NCI-H1048 (cell line): ENCODE measurements at regions not wholly inside any gene's neighbourhood (a gene's known extent, or its start where the extent isn't known, plus 50 kb on each side); places are given as distances from the start of the nearest gene placed in this dataset.
"Not testable (repeated sequence)": the region's sequence is repeated elsewhere in the genome, so short reads cannot be mapped to it uniquely, and the experiment has no call there.

ENCODE experiments used
- DNase-seq: peaks from one replicate; lab custom pipeline; 2025; lab: John Stamatoyannopoulos, UW

- DNase-seq: no peak
These were observed 705.2 kb upstream of the IGFBP3 start for GRCh38 chr7:46626261-46626660.

GRCh38 chr7:46625032-46625431, 704.0 kb upstream of the IGFBP3 start:
- no peak for DNase-seq

- no peak for DNase-seq
These were observed 701.2 kb upstream of the IGFBP3 start for GRCh38 chr7:46622251-46622650.

- no peak for DNase-seq
These were observed 698.7 kb upstream of the IGFBP3 start for GRCh38 chr7:46619723-46620310.

GRCh38 chr7:46616636-46617035, 695.6 kb upstream of the IGFBP3 start:
- no peak for DNase-seq

GRCh38 chr7:46613551-46613950, 692.5 kb upstream of the IGFBP3 start:
- no peak for DNase-seq

- no peak for DNase-seq
These were observed 692.0 kb upstream of the IGFBP3 start for GRCh38 chr7:46613116-46613515.

GRCh38 chr7:46611508-46611907, 690.4 kb upstream of the IGFBP3 start:
- DNase-seq: no peak

GRCh38 chr7:46610746-46611145, 689.7 kb upstream of the IGFBP3 start:
- no peak for DNase-seq

GRCh38 chr7:46607176-46607575, 686.1 kb upstream of the IGFBP3 start:
- no peak for DNase-seq

- DNase-seq: no peak
These were observed 685.7 kb upstream of the IGFBP3 start for GRCh38 chr7:46606761-46607160.

GRCh38 chr7:46604241-46604661, 683.2 kb upstream of the IGFBP3 start:
- DNase-seq: no peak

- no peak for DNase-seq
These were observed 682.7 kb upstream of the IGFBP3 start for GRCh38 chr7:46603780-46604179.

GRCh38 chr7:46603296-46603752, 682.3 kb upstream of the IGFBP3 start:
- DNase-seq: no peak

GRCh38 chr7:46600340-46600739, 679.3 kb upstream of the IGFBP3 start:
- DNase-seq: no peak

GRCh38 chr7:46594831-46595230, 673.8 kb upstream of the IGFBP3 start:
- not testable (repeated sequence) for DNase-seq

- not testable (repeated sequence) for DNase-seq
These were observed 670.1 kb upstream of the IGFBP3 start for GRCh38 chr7:46590918-46591905.

- DNase-seq: no peak
These were observed 668.2 kb upstream of the IGFBP3 start for GRCh38 chr7:46589286-46589685.

GRCh38 chr7:46586406-46586805, 665.3 kb upstream of the IGFBP3 start:
- no peak for DNase-seq

GRCh38 chr7:46583656-46584055, 662.6 kb upstream of the IGFBP3 start:
- DNase-seq: no peak

- no peak for DNase-seq
These were observed 660.2 kb upstream of the IGFBP3 start for GRCh38 chr7:46581268-46581667.

- no peak for DNase-seq
These were observed 659.7 kb upstream of the IGFBP3 start for GRCh38 chr7:46580766-46581165.

GRCh38 chr7:46577394-46577793, 656.3 kb upstream of the IGFBP3 start:
- no peak for DNase-seq
